ENCODE measurements at regions not wholly inside any gene's neighbourhood (a gene's known extent, or its start where the extent isn't known, plus 50 kb on each side); places are given as distances from the start of the nearest gene placed in this dataset.

GRCh38 chr3:24598695-24599470 is 104.2 kb upstream of the THRB start:
- FAIRE-seq: no peak

DNA sequence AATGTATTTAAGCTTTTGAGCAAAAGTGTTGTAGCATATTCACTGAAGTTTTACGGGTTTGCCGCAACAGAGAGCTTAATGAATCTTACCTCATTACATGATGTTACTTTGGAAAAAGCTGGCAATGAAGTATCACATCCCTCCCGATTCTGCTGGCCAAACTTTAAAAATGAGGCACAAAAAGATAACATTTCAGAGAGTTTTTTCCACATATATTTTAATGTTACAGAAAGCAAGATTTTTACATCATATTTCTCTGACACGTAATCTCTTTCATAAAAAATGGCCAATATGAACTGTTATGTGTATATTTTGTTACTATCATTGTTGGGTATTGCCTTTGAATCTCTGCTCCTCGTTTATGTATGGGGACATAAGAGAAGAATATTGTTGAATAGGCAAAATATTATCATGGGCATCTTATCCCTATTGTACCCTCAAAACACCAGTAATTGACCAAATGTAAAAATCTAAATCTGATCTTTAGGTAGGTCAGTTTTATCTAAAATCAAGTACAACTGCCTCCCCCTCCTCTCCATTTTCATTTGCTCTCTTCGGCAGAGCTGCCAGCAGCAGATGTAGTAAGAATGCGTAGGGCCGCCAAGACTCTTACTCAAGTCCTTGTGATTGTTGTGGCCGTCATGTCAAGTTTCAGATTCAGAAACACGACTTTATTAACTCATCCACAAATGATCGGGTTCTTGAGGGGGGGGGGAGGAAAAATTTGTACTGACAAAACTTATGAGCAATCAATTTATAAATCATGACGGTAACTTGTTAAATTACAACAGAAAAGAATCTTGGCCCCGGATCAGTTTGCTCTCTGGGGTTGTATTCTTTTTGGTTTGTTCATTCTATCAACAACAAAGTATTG is 106.7 kb upstream of the THRB start:
- no peak for FAIRE-seq

DNA sequence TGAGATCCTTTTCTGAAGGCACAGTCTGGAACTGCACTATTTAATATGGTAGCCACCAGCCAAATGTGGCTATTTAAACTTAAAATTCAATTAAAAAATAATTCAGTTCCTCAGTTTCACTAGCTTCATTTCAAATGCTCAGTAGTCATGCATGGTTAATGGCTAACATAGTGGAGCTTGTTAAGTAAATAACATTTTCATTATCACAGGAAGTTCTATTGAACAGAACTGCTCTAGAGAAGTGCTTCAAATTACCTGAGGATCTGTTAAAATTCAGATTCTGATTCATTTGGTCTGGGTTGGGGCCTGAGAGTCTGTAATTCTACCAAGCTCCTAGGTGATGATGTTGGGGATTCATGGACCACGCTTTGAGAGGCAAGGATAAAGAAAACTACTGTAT is 109.6 kb upstream of the THRB start:
- no peak for FAIRE-seq

DNA sequence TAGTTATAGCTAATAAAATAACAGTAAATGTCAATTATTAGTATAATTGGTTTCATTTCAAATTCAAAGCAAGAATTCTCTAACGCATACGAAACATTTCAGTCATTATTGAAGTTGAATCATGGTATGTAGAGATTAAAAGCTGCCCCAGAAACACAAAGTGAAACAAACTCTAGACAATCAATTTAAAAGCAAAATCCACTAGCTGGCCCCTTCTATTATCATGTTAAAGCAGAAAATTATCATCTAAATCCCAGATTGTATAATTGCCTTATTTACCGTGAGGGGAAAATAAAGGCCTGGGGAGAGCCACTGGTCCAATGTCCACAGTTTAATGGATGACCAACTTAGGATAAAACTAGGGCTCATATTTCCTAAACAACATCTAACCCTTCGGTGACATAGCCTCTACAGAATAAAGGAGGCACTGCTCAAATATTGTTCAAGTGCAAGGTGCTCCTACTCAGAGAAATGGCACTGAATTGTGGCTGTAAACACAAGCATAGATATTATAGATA is 110.9 kb upstream of the THRB start:
- FAIRE-seq: no peak

- FAIRE-seq: no peak
Measured at GRCh38 chr3:24607281-24607680, 112.6 kb upstream of the THRB start.

- FAIRE-seq: no peak
Measured at GRCh38 chr3:24608701-24609390, 114.2 kb upstream of the THRB start.

DNA sequence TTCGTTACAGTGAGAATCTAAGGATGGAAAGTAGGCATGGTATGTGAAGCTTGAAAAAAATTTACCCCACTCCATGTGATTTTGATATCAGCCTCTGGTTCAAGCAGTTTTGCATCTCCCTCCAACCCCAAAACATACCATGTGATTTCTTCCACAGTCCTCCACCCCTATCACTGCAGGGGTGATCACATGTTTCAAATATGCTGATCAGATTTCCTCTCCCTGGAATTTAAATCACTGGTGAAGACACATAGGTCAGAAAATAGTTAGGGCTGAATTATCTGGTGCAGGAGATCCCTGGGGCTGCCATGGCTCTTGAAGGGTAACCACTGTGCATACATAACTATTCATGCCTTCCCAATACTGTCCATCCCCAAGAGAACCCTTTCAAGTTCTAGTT is 119.7 kb upstream of the THRB start:
- no peak for FAIRE-seq

DNA sequence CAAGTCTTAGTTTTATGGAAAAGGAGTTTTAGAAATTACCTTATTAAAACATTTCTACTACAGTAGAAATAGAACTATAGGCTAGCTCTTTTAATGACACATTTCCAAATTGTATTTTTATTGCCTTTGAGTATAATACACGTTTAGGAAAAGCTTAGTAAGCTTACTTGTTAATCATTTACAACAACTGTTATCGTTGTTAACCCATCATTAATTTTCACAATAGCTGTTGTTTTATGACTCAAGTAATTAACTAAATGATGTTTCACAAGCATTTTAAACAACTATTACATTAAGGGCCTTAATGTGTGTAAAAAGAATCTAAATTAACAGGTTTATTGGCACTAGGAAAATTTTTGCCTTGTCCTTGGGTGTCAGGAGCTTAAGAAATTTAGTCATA is 120.5 kb upstream of the THRB start:
- FAIRE-seq: no peak

- no peak for FAIRE-seq
Measured at GRCh38 chr3:24616110-24616829, 121.6 kb upstream of the THRB start.

DNA sequence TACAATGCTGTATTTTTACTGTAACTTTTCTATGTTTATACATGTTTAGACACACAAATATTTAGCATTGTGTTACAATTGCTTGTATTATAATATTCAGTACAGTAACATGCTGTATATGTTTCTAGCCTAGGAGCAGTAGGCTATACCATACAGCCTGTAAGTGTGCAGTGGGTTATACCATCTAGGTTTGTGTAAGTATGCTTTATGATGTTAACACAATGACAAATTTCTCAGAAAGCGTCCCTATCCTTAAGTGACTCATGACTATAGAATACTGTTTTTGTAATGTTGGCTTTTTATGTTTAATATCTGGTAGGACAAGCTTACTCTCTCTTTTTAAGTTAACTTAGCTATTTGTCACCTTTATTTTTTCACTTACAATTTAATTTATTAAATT is 127.5 kb upstream of the THRB start:
- FAIRE-seq: no peak

DNA sequence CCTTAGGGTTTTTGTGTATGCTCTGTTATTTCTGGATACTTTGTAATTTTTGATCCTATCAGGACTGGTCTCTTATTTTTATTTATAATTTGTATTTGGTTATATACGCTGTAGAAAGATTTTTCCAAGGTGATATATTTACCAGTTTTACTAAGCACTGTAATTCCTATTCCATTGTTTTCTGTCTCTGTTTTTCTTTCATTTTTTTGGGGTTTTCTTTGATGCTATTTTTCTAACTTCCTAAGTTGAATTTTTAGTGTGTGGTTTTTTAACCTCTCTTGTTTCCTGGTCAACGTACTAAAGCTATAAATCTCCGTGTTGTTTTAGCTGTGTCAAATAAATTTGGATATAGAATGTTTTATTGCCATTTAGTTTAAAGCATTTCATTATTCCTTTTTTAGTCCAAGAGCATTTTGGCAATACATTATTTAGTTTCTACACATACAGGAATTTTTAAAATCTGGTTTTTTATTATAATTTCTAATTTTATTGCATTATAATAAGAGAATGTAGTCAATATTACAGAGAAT is 128.1 kb upstream of the THRB start:
- no peak for FAIRE-seq

- FAIRE-seq: no peak
Measured at GRCh38 chr3:24623657-24624056, 129.0 kb upstream of the THRB start.

DNA sequence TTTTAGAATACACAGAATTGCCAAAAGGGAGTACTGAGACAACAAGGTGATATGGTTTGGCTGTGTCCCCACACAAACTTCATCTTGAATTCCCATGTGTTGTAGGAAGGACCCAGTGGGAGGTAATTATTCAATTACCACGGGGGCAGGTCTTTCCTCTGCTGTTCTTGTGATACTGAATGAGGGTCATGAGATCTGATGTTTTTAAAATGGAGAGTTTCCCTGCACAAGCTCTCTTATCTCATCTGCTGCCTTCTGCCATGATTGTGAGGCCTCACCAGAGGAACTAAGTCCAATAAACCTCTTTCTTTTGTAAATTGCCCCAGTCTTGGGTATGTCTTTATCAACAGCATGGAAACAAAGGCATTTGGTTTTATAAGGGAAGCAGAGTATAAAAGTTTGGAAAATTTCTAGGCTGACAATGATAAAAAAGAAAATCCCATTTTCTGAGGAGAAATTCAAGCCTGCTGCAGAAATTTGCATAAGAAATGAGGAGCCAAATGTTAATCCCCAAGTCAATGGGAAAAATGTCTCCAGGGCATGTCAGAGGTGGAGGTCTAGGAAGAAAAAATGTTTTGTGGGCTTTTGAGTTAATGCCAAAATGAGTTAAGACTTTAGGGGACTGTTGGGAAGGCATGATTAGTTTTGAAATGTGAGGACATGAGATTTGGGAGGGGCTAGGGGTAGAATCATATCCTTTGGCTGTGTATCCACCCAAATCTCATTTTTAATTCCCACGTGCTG is 130.5 kb upstream of the THRB start:
- no peak for FAIRE-seq

DNA sequence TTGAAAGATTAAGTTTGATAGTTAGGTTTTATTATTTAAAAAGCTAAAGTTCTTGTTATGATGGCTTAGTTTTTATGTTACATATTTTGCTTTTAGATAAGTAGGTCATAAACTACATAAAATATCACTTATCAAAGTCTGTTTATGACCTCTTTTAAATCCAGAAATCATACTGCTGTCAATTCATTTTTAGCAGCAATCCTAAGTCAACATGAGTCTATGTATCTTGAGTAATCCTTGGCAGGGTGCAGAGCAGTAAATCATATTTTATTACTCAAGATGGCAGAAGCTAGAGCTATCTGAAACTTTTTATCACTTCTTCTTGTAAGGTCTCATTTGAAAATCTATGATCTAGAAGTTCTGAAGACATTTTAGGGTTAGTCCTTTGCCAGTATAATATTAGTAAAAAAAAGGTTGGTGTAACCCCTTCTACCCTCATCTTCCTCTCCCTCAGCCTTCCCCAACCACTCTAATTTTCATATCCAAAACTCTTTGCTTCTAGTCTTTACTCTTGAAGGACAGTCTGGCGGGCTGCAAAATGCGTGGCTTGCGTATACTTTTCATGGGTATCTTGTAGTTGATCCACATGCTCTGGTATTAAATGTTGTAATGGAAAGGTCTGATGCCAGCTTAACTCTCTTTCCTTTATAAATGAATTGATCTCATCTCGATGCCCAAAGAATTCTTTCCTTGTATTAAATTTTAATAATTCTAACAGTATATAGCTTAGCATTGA is 134.0 kb upstream of the THRB start:
- no peak for FAIRE-seq

DNA sequence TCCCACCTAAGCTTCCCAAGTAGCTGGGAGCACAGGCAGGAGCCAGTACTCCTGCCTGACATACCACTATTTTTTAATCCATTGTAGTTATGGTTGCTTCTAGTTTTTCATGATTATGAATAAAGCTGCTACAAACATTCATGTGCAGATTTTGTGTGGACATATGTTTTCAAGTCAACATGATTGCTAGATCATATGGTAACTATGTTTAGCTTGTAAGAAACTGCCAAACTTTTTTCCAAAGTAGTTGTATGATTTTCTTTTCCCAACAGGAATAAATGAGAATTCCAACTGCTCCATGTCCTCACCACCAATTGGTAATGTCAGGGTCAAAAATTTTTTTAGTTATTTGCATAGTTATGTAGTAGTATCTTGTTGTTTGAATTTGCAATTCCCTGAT is 136.8 kb upstream of the THRB start:
- no peak for FAIRE-seq

DNA sequence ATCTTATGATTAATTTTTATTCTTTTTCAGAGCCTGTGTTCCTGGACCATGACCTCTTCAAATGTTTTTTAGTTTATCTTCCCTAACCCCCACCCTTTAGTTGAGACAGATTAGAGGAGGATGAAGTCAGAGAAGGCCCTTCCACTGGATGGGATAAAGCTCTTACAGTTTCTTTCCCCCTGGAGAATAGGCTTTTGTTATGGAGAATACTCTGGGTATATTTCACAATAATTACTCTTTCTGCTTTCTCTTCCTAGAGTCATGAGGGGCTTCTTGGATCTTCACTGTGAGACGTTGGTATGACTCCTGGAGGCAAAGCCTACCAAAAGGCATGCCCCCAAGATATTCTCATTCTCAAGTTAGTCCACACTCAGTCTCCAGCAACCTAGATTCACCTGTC is 144.4 kb upstream of the THRB start:
- FAIRE-seq: no peak

GRCh38 chr3:24639481-24640329 is 145.1 kb upstream of the THRB start:
- no peak for FAIRE-seq

DNA sequence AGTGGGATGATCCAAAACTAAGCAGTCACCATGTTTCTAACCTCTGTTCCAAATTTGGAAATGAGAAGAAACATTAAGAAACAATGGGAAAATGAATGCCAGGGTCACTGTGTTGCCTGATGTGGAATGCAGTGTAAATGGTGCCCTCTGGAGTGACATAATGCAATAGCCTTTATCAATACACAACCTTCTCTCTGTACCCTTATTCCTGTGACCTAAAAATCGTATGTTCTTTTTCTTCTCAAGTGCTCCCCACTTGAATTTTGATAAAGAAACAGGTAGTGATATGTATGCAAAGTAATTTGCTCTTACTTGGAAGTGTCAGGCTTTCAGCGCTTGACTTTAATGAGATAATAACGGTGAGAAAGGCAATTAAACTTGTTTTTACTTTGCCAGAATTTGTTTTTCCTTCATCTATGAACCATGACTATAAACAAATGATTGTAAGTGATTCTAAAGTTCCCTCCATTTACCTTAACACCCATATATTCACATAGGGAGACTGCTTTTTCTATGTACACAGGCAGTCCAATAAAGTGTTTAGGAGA is 145.8 kb upstream of the THRB start:
- no peak for FAIRE-seq

- no peak for FAIRE-seq
Measured at GRCh38 chr3:24641628-24642027, 147.0 kb upstream of the THRB start.

- no peak for FAIRE-seq
Measured at GRCh38 chr3:24645047-24645446, 150.4 kb upstream of the THRB start.
